Naive B cell (primary cell): ENCODE measurements at regions not wholly inside any gene's neighbourhood (a gene's known extent, or its start where the extent isn't known, plus 50 kb on each side); places are given as distances from the start of the nearest gene placed in this dataset.
"Not testable (repeated sequence)": the region's sequence is repeated elsewhere in the genome, so short reads cannot be mapped to it uniquely, and the experiment has no call there.

Experiments used
- ATAC-seq, 2 donors: fragments of 150-1000 bp; cut with Tn5 transposase; 2 replicates each; pipeline ENCODE4 v1.10.0; 2021; ENCODE audit warnings: low read depth in 2 of 2, mild to moderate bottlenecking in 2 of 2, moderate library complexity in 2 of 2
- DNase-seq: peaks from one replicate; pipeline ENCODE4 v3.0.0; 2022
- H3K27ac Mint-ChIP-seq, 6 donors: one replicate each; pipeline ENCODE4 v1.8.0; 2020 to 2022; ENCODE audit warnings: mild to moderate bottlenecking in 6 of 6, mixed read lengths in 6 of 6, moderate library complexity in 5 of 6, inconsistent platforms in 2 of 6
- H3K27me3 Mint-ChIP-seq, 3 donors: one replicate each; pipeline ENCODE4 v1.8.0; 2021 to 2022; ENCODE audit warnings: mixed read lengths in 3 of 3, mild to moderate bottlenecking in 1 of 3
- H3K36me3 Mint-ChIP-seq, 2 donors: one replicate each; pipeline ENCODE4 v1.8.0; 2020 to 2022; ENCODE audit warnings: mixed read lengths in 2 of 2, inconsistent platforms in 1 of 2, mild to moderate bottlenecking in 1 of 2
- H3K4me1 Mint-ChIP-seq, 3 donors: one replicate each; pipeline ENCODE4 v1.8.0; 2020 to 2022; ENCODE audit warnings: mixed read lengths in 3 of 3, inconsistent platforms in 1 of 3, mild to moderate bottlenecking in 1 of 3, moderate library complexity in 1 of 3
- H3K4me3 Mint-ChIP-seq, 8 donors: one replicate each; pipeline ENCODE4 v1.8.0; 2020 to 2022; ENCODE audit warnings: mild to moderate bottlenecking in 8 of 8, mixed read lengths in 8 of 8, moderate library complexity in 8 of 8, inconsistent platforms in 2 of 8
- H3K9me3 Mint-ChIP-seq, 7 donors: one replicate each; pipeline ENCODE4 v1.8.0; 2020 to 2022; ENCODE audit warnings: mixed read lengths in 7 of 7, mild to moderate bottlenecking in 5 of 7, inconsistent platforms in 2 of 7, moderate library complexity in 1 of 7

GRCh38 chr2:54029721-54030395 lies 59.1 kb upstream of the PSME4 start:
- no peak for ATAC-seq

DNA sequence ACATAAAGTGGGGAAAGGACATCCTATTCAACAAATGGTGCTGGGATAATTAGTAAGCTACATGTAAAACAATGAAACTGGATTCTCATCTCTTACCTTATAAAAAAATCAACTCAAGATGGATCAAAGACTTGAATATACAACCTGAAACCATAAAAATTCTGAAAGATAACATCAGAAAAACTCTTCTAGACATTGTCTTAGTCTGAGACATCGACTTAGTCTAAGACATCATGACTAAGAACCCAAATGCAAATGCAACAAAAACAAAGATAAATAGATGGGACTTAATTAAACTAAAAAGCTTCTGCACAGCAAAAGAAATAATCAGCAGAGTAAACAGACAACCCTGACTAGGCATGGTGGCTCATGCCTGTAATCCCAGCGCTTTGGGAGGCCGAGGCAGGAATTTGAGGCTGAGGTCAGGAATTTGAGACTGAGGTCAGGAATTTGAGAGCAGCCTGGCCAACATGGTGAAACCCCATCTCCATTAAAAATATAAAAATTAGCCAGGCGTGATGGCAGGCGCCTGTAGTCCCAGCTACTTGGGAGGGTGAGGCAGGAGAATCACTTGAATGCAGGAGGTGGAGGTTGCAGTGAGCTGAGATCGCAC lies 54.8 kb upstream of the PSME4 start:
- Mint-ChIP-seq H3K27ac (peak overlapping the region in 3 of 6 donors; percentile 24 to 69 (median 62)), H3K9me3 (peaks cover 5 to 17% (median 9%) of the 10 kb centered on the region in 7 donors), H3K4me1 (peaks cover 4 to 13% (median 11%) of the 10 kb centered on the region in 3 donors), H3K36me3 (peaks cover 19 to 21% of the 10 kb centered on the region in 2 donors), H3K4me3 (peak overlapping the region in 1 of 8 donors; percentile 42)
- H3K27me3 Mint-ChIP-seq, DNase-seq, ATAC-seq: not testable (repeated sequence)

More at GRCh38 chr2:54029721-54030395, 59.1 kb upstream of the PSME4 start:
- Mint-ChIP-seq H3K27ac (peak overlapping the region in 2 of 6 donors; percentile 32 to 47), H3K36me3 (peaks cover 0 to 13% of the 10 kb centered on the region in 2 donors), H3K27me3 (no peaks in the 10 kb centered on the region), H3K9me3 (no peaks in the 10 kb centered on the region), H3K4me1 (peaks cover 0 to 17% (median 13%) of the 10 kb centered on the region in 3 donors), H3K4me3 (no peak overlapping the region)
- DNase-seq: no peak

DNA sequence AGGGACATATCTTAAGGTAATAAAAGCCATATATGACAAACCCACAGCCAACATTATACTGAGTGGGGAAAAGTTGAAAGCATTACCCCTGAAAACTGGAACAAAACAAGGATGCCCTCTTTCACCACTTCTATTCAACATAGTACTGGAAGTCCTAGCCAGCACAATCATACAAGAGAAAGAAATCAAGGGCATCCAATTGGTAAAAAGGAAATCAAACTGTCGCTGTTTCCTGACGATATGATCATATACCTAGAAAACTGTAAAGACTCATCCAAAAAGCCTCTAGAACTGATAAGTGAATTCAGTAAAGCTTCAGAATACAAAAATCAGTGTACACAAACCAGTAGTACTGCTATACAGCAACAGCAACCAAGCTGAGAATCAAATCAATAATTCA lies 53.8 kb upstream of the PSME4 start:
- peaks cover 19 to 20% of the 10 kb centered on the region in 2 donors for H3K36me3 Mint-ChIP-seq
- H3K27ac Mint-ChIP-seq: no peak overlapping the region
- no peak overlapping the region for H3K4me3 Mint-ChIP-seq
- ATAC-seq (no peak), DNase-seq (no peak)
- H3K9me3 Mint-ChIP-seq: peaks cover 5 to 23% (median 17%) of the 10 kb centered on the region in 7 donors
- peaks cover 4 to 13% (median 11%) of the 10 kb centered on the region in 3 donors for H3K4me1 Mint-ChIP-seq
- H3K27me3 Mint-ChIP-seq: no peaks in the 10 kb centered on the region

- Mint-ChIP-seq H3K4me1 (peaks cover 6 to 15% (median 11%) of the 10 kb centered on the region in 3 donors), H3K27ac (no peak overlapping the region), H3K9me3 (peaks cover 5 to 23% (median 17%) of the 10 kb centered on the region in 7 donors), H3K36me3 (peaks cover 26 to 30% of the 10 kb centered on the region in 2 donors), H3K4me3 (no peak overlapping the region), H3K27me3 (no peaks in the 10 kb centered on the region)
- no peak for DNase-seq
- ATAC-seq: no peak
These were observed 50.9 kb upstream of the PSME4 start for GRCh38 chr2:54021702-54022101.

DNA sequence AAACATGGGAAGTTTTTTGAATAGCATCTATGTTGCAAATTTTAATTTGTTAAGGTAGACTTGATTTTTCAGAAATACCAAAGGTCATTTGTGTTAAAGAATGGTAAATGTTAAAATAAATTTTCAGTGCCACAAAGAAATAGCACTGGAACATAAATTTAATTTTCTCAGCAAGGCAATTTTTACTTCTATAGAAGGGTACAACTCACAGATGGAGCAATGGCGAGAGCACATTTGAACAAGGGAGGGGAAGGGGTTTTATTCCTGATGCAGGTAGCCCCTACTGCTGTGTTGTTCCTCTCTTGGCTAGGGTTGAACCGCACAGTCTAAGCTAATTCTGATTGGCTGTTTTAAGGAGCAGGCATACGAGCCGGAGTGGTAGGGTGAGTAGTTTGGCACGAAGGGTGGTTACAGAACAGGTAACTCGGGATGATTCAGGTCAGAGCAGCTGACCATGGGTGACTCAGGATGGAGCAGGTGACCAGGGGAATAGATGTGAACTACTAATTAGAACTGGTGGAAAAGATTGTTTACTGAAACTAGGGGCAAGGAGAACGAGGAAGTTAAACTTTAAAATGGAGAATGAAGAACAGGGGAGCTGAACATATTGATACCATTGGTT lies 50.1 kb upstream of the PSME4 start:
- H3K9me3 Mint-ChIP-seq: peaks cover 5 to 23% (median 17%) of the 10 kb centered on the region in 7 donors
- ATAC-seq: no peak

More for the DNA sequence above, 50.1 kb upstream of the PSME4 start:
- Mint-ChIP-seq H3K27me3 (no peaks in the 10 kb centered on the region), H3K4me1 (peaks cover 6 to 18% (median 13%) of the 10 kb centered on the region in 3 donors), H3K27ac (peak overlapping the region in 1 of 6 donors; percentile 1), H3K4me3 (no peak overlapping the region), H3K36me3 (peaks cover 26 to 30% of the 10 kb centered on the region in 2 donors)
- no peak for DNase-seq
